Right atrium auricular region (tissue), 2 donors: ENCODE measurements at regions not wholly inside any gene's neighbourhood (a gene's known extent, or its start where the extent isn't known, plus 50 kb on each side); places are given as distances from the start of the nearest gene placed in this dataset.
"Not testable (repeated sequence)": the region's sequence is repeated elsewhere in the genome, so short reads cannot be mapped to it uniquely, and the experiment has no call there.

ENCODE experiments used
- DNase-seq: peaks from one replicate; pipeline ENCODE4 v3.0.0-alpha.2; 2019; ENCODE audit warnings: low spot score
- H3K27ac ChIP-seq, 2 donors: fragments of 200-600 bp; sonication (generic); 1 replicate in 1 of 2; 2 replicates in 1 of 2; pipeline ENCODE4 v1.5.1; 2016 to 2019
- H3K27me3 ChIP-seq, 2 donors: fragments of 200-600 bp; sonication (generic); one replicate each; pipeline versions ENCODE4 v1.5.1 to v1.6.0; 2017 to 2019
- H3K36me3 ChIP-seq: fragments of 200-600 bp; sonication (generic); one replicate; pipeline ENCODE4 v1.5.1; 2016
- H3K4me1 ChIP-seq, 2 donors: fragments of 200-600 bp; sonication (generic); one replicate each; pipeline versions ENCODE4 v1.5.1 to v1.6.0; 2017 to 2019
- H3K4me3 ChIP-seq, 2 donors: fragments of 200-600 bp; sonication (generic); 1 replicate in 1 of 2; 2 replicates in 1 of 2; pipeline ENCODE4 v1.5.1; 2017 to 2019; ENCODE audit warnings: mild to moderate bottlenecking in 1 of 2, moderate library complexity in 1 of 2
- H3K9me3 ChIP-seq, 2 donors: fragments of 200-600 bp; sonication (generic); one replicate each; pipeline ENCODE4 v1.5.1; 2019
- CTCF ChIP-seq, 2 donors: fragments of 200-600 bp; sonication (generic); IDR thresholded peaks; one replicate each; pipeline ENCODE4 v1.5.1; 2019; ENCODE audit warnings: antibody characterized with exemption in 2 of 2

- H3K27me3 ChIP-seq: no peaks in the 10 kb centered on the region
- no peak overlapping the region for H3K27ac ChIP-seq
- no peak for TF ChIP-seq CTCF (IDR thresholded peaks at IDR 0.05)
- no peaks in the 10 kb centered on the region for H3K4me1 ChIP-seq
- DNase-seq: no peak
- H3K36me3 ChIP-seq: no peaks in the 10 kb centered on the region
- no peaks in the 10 kb centered on the region for H3K9me3 ChIP-seq
- no peak overlapping the region for H3K4me3 ChIP-seq
Measured at GRCh38 chr9:100729336-100729895, 151.5 kb downstream of the CAVIN4 start.

- Histone ChIP-seq H3K36me3 (no peaks in the 10 kb centered on the region), H3K9me3 (no peaks in the 10 kb centered on the region), H3K27ac (no peak overlapping the region), H3K4me1 (no peaks in the 10 kb centered on the region), H3K27me3 (no peaks in the 10 kb centered on the region), H3K4me3 (no peak overlapping the region)
- no peak for TF ChIP-seq CTCF (IDR thresholded peaks at IDR 0.05)
- no peak for DNase-seq
Measured at GRCh38 chr9:100730086-100730485, 152.2 kb downstream of the CAVIN4 start.

GRCh38 chr9:100731038-100731556 is 153.2 kb downstream of the CAVIN4 start:
- no peak for DNase-seq
- TF ChIP-seq CTCF (IDR thresholded peaks at IDR 0.05): no peak
- H3K27me3 ChIP-seq: no peaks in the 10 kb centered on the region
- H3K36me3 ChIP-seq: no peaks in the 10 kb centered on the region
- no peak overlapping the region for H3K4me3 ChIP-seq
- H3K4me1 ChIP-seq: no peaks in the 10 kb centered on the region
- H3K27ac ChIP-seq: no peak overlapping the region
- no peaks in the 10 kb centered on the region for H3K9me3 ChIP-seq

- Histone ChIP-seq H3K9me3 (no peaks in the 10 kb centered on the region), H3K4me1 (no peaks in the 10 kb centered on the region), H3K27ac (no peak overlapping the region), H3K36me3 (no peaks in the 10 kb centered on the region), H3K27me3 (no peaks in the 10 kb centered on the region), H3K4me3 (no peak overlapping the region)
- TF ChIP-seq CTCF (IDR thresholded peaks at IDR 0.05): no peak
- DNase-seq: no peak
Measured at GRCh38 chr9:100731557-100731956, 153.7 kb downstream of the CAVIN4 start.

- DNase-seq: no peak
- no peak for TF ChIP-seq CTCF (IDR thresholded peaks at IDR 0.05)
- peaks cover 0 to 7% of the 10 kb centered on the region in 2 donors for H3K9me3 ChIP-seq
- no peak overlapping the region for H3K4me3 ChIP-seq
- H3K27me3 ChIP-seq: no peaks in the 10 kb centered on the region
- H3K4me1 ChIP-seq: no peaks in the 10 kb centered on the region
- H3K36me3 ChIP-seq: no peaks in the 10 kb centered on the region
- no peak overlapping the region for H3K27ac ChIP-seq
Measured at GRCh38 chr9:100739208-100739607, 161.3 kb downstream of the CAVIN4 start.

GRCh38 chr9:100739666-100740065 is 161.8 kb downstream of the CAVIN4 start:
- no peaks in the 10 kb centered on the region for H3K27me3 ChIP-seq

GRCh38 chr9:100748930-100749329 is 171.1 kb downstream of the CAVIN4 start:
- H3K36me3 ChIP-seq, H3K4me3 ChIP-seq, DNase-seq, H3K4me1 ChIP-seq, H3K27ac ChIP-seq, H3K9me3 ChIP-seq, H3K27me3 ChIP-seq: not testable (repeated sequence)

More at GRCh38 chr9:100739666-100740065, 161.8 kb downstream of the CAVIN4 start:
- Histone ChIP-seq H3K27ac (no peak overlapping the region), H3K36me3 (no peaks in the 10 kb centered on the region), H3K9me3 (peaks cover 0 to 7% of the 10 kb centered on the region in 2 donors), H3K4me1 (no peaks in the 10 kb centered on the region), H3K4me3 (no peak overlapping the region)
- no peak for DNase-seq
- TF ChIP-seq CTCF (IDR thresholded peaks at IDR 0.05): no peak
